BLaER1 (cell line): ENCODE measurements at regions not wholly inside any gene's neighbourhood (a gene's known extent, or its start where the extent isn't known, plus 50 kb on each side); places are given as distances from the start of the nearest gene placed in this dataset.
"Not testable (repeated sequence)": the region's sequence is repeated elsewhere in the genome, so short reads cannot be mapped to it uniquely, and the experiment has no call there.

Source experiments
- H3K27ac ChIP-seq: shearing (Covaris generic); formaldehyde crosslinking; 2 replicates; pipeline ENCODE4 v1.8.1; 2022
- H3K27me3 ChIP-seq: shearing (Covaris generic); formaldehyde crosslinking; 2 replicates; pipeline ENCODE4 v1.8.1; 2022
- H3K36me3 ChIP-seq: shearing (Covaris generic); formaldehyde crosslinking; 2 replicates; pipeline ENCODE4 v1.8.1; 2022
- H3K4me1 ChIP-seq: shearing (Covaris generic); formaldehyde crosslinking; 2 replicates; pipeline ENCODE4 v1.8.1; 2022
- H3K4me2 ChIP-seq: shearing (Covaris generic); formaldehyde crosslinking; 2 replicates; pipeline ENCODE4 v1.8.1; 2022
- H3K4me3 ChIP-seq: shearing (Covaris generic); formaldehyde crosslinking; 2 replicates; pipeline ENCODE4 v1.8.1; 2022
- H3K9ac ChIP-seq: shearing (Covaris generic); formaldehyde crosslinking; 2 replicates; pipeline ENCODE4 v1.8.1; 2022
- H3K9me3 ChIP-seq: shearing (Covaris generic); formaldehyde crosslinking; 2 replicates; pipeline ENCODE4 v1.8.1; 2022
- H4K20me1 ChIP-seq: shearing (Covaris generic); formaldehyde crosslinking; 2 replicates; pipeline ENCODE4 v1.8.1; 2022
- Cebpa-rat ChIP-seq: shearing (Covaris generic); IDR thresholded peaks from 2 replicates; pipeline ENCODE4 v1.8.1; 2022

- H3K4me2 ChIP-seq: no peak overlapping the region
- H4K20me1 ChIP-seq: no peaks in the 10 kb centered on the region
- H3K36me3 ChIP-seq: no peaks in the 10 kb centered on the region
- no peak overlapping the region for H3K4me3 ChIP-seq
- no peaks in the 10 kb centered on the region for H3K9me3 ChIP-seq
- no peak overlapping the region for H3K9ac ChIP-seq
- TF ChIP-seq Cebpa-rat: no peak
- no peaks in the 10 kb centered on the region for H3K27me3 ChIP-seq
- no peaks in the 10 kb centered on the region for H3K4me1 ChIP-seq
- H3K27ac ChIP-seq: no peak overlapping the region
These were observed 268.4 kb upstream of the SYNCRIP start for GRCh38 chr6:85911067-85911466.

- not testable (repeated sequence) for H3K36me3 ChIP-seq, H3K27me3 ChIP-seq, H3K4me3 ChIP-seq, H3K4me2 ChIP-seq, H3K27ac ChIP-seq, H3K4me1 ChIP-seq, H4K20me1 ChIP-seq, H3K9me3 ChIP-seq, H3K9ac ChIP-seq
These were observed 265.4 kb upstream of the SYNCRIP start for GRCh38 chr6:85908120-85908519.

DNA sequence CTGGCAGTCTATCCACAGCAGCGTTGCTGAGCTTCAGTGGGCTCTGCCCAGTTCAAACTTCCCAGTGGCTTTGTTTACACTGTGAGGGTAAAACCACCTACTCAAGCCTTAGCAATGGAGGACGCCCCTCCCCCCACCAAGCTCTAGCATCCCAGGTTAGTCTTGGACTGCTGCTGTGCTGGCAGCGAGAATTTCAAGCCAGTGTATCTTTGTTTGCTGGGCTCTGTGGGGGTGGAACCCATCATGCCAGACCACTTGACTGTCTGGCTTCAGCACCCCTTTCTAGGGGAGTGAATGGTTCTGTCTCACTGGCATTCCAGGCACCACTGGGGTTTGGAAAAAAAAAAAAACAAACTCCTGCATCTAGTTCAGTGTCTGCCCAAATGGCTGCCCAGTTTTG is 249.7 kb upstream of the SYNCRIP start:
- Histone ChIP-seq H4K20me1 (no peaks in the 10 kb centered on the region), H3K9me3 (no peaks in the 10 kb centered on the region), H3K27me3 (no peaks in the 10 kb centered on the region), H3K4me1 (no peaks in the 10 kb centered on the region), H3K36me3 (no peaks in the 10 kb centered on the region), H3K9ac (no peak overlapping the region), H3K4me3 (no peak overlapping the region), H3K27ac (no peak overlapping the region), H3K4me2 (no peak overlapping the region)
- no peak for TF ChIP-seq Cebpa-rat

DNA sequence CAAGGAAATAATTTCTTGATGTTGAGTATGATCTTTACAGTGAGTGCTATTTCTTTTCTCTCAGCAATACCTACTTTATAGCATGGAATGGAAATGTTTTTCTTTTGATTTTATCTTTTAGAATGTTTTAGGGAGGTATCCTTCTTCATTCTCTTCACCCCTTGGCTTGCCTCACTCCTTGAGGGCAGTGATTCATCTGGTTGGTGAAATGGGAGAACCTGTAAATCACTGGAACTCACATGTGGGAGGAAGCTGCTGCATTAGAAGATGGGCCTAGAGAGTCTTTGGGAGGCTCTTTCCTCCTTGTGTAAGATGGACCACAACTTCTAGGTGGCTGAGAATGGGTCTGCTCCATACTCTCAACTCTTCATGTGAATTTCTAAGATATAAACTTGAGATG is 244.8 kb upstream of the SYNCRIP start:
- H3K9me3 ChIP-seq: no peaks in the 10 kb centered on the region
- no peak overlapping the region for H3K27ac ChIP-seq
- no peak overlapping the region for H3K4me3 ChIP-seq
- H3K4me2 ChIP-seq: no peak overlapping the region
- no peaks in the 10 kb centered on the region for H3K4me1 ChIP-seq
- H4K20me1 ChIP-seq: no peaks in the 10 kb centered on the region
- no peaks in the 10 kb centered on the region for H3K27me3 ChIP-seq
- no peak for TF ChIP-seq Cebpa-rat
- no peak overlapping the region for H3K9ac ChIP-seq
- no peaks in the 10 kb centered on the region for H3K36me3 ChIP-seq

GRCh38 chr6:85868685-85869084 is 226.0 kb upstream of the SYNCRIP start:
- H3K9ac ChIP-seq: no peak overlapping the region
- no peak overlapping the region for H3K4me3 ChIP-seq
- no peaks in the 10 kb centered on the region for H3K36me3 ChIP-seq
- no peak overlapping the region for H3K4me2 ChIP-seq
- no peaks in the 10 kb centered on the region for H4K20me1 ChIP-seq
- H3K4me1 ChIP-seq: peaks cover 5% of the 10 kb centered on the region; the same call in 1 of the 2 replicates
- no peak for TF ChIP-seq Cebpa-rat
- no peak overlapping the region for H3K27ac ChIP-seq
- H3K27me3 ChIP-seq: no peaks in the 10 kb centered on the region
- H3K9me3 ChIP-seq: no peaks in the 10 kb centered on the region

DNA sequence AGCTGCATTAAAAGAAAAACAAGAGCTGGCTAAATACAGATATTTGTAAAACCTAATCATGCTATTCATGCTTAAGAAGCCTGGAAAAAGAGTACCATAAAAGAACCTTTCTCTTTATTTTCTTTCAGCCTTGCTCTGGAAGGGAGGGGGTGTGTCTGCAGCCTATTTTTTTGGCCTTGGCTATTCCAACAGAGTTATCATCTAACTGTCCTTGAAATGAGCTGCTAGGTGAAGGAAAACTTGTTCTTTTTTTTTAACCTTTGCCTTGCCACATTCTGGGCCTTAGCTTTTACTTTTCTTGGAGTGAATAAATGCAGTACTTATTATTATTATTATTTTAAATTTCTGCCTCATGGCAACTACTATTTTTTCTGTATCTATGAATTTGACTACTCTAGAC is 224.9 kb upstream of the SYNCRIP start:
- Histone ChIP-seq H4K20me1 (no peaks in the 10 kb centered on the region), H3K4me3 (no peak overlapping the region), H3K9ac (no peak overlapping the region), H3K4me2 (no peak overlapping the region), H3K27me3 (no peaks in the 10 kb centered on the region), H3K9me3 (no peaks in the 10 kb centered on the region), H3K4me1 (peaks cover 5% of the 10 kb centered on the region; the same call in 1 of the 2 replicates), H3K27ac (no peak overlapping the region), H3K36me3 (no peaks in the 10 kb centered on the region)
- no peak for TF ChIP-seq Cebpa-rat

GRCh38 chr6:85866758-85867401 is 224.2 kb upstream of the SYNCRIP start:
- H3K4me1 ChIP-seq: peaks cover 5% of the 10 kb centered on the region; the same call in 1 of the 2 replicates
- H3K27me3 ChIP-seq: no peaks in the 10 kb centered on the region
- no peak overlapping the region for H3K27ac ChIP-seq
- H3K36me3 ChIP-seq: no peaks in the 10 kb centered on the region
- no peak overlapping the region for H3K4me3 ChIP-seq
- no peaks in the 10 kb centered on the region for H3K9me3 ChIP-seq
- H3K4me2 ChIP-seq: no peak overlapping the region
- H3K9ac ChIP-seq: no peak overlapping the region
- no peaks in the 10 kb centered on the region for H4K20me1 ChIP-seq
- TF ChIP-seq Cebpa-rat: no peak

DNA sequence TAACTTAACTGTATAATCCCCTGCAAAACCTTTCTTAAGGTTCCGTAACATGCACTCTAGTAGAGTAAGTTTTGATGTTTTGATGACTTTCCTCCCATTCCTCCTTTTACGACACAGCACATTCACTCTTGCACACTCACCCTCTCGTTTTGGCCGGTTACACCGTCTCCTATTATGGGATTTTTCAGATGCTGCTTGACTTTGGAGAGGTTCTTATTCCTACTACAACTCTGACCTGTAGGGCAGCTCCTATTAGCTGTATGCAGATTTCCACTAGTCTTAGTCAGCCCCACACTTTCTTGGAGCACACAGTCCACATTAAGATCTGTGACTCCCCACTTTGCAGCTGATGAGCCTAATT is 223.7 kb upstream of the SYNCRIP start:
- no peak for TF ChIP-seq Cebpa-rat
- H3K4me1 ChIP-seq: peaks cover 5% of the 10 kb centered on the region; the same call in 1 of the 2 replicates
- H3K27ac ChIP-seq: 0 out of 2 replicates have a peak overlapping the region, but pooled peaks have one; percentile 59
- no peak overlapping the region for H3K4me3 ChIP-seq
- peak overlapping the region; percentile 70 for H3K4me2 ChIP-seq
- no peaks in the 10 kb centered on the region for H3K27me3 ChIP-seq
- no peaks in the 10 kb centered on the region for H3K9me3 ChIP-seq
- no peaks in the 10 kb centered on the region for H4K20me1 ChIP-seq
- H3K9ac ChIP-seq: no peak overlapping the region; the same call in 1 of the 2 replicates
- H3K36me3 ChIP-seq: no peaks in the 10 kb centered on the region

- H3K4me1 ChIP-seq: peaks cover 5% of the 10 kb centered on the region; the same call in 1 of the 2 replicates
- H3K4me2 ChIP-seq: peak overlapping the region; percentile 70
- H4K20me1 ChIP-seq: no peaks in the 10 kb centered on the region
- no peaks in the 10 kb centered on the region for H3K9me3 ChIP-seq
- peak overlapping the region; percentile 69; the same call in 1 of the 2 replicates for H3K9ac ChIP-seq
- no peaks in the 10 kb centered on the region for H3K27me3 ChIP-seq
- peak overlapping the region; percentile 56 for H3K4me3 ChIP-seq
- peak overlapping the region; percentile 59 for H3K27ac ChIP-seq
- H3K36me3 ChIP-seq: no peaks in the 10 kb centered on the region
- TF ChIP-seq Cebpa-rat: no peak
These were observed 223.0 kb upstream of the SYNCRIP start for GRCh38 chr6:85865420-85866369.
